NCI-H524 treated with DMSO at 0.1 percent for 48 hours (cell line): ENCODE measurements at regions not wholly inside any gene's neighbourhood (a gene's known extent, or its start where the extent isn't known, plus 50 kb on each side); places are given as distances from the start of the nearest gene placed in this dataset.

ENCODE experiments used
- DNase-seq: peaks from one replicate; lab custom pipeline; 2025; lab: John Stamatoyannopoulos, UW

GRCh38 chr2:63780518-63781155, 61.1 kb upstream of the UGP2 start:
- no peak for DNase-seq

DNA sequence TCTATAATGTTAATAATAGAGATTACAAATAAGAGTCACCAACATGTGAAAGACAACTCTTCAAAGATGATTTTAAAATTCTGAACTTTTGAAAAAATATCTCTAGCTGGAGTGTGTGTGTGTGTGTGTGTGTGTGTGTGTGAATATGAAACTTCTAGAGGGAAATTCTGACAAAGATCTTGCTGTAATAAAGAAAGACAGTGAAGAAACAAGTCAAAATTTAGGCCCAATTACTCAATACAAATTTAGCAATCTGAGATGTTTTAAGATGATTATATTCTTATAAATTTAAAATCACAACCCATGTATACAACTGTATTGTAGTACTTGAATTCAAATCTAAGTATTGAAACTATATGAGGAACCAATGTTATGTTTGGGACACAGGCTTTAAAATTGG, 57.2 kb upstream of the UGP2 start:
- DNase-seq = no peak

DNA sequence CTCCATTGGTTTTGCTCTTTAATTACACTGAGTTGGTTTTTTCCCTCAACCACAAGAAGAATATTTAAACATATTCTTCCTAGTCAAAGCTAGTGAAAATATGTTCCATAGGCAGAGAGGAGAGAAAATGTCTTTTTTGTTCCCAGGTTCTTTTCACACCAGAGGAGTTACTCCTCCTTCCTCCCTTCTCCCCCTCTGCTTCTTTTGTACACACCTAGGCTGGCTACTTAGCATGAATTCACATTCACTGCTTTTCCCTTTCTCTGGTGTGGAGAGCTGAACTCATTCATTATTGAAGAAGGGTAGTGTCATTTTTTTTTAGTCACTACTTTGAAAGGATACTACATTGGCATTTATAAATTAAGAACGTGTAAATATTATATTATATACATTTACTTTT, 56.6 kb upstream of the UGP2 start:
- DNase-seq = no peak

GRCh38 chr2:63786471-63786870, 55.2 kb upstream of the UGP2 start:
- DNase-seq = no peak

DNA sequence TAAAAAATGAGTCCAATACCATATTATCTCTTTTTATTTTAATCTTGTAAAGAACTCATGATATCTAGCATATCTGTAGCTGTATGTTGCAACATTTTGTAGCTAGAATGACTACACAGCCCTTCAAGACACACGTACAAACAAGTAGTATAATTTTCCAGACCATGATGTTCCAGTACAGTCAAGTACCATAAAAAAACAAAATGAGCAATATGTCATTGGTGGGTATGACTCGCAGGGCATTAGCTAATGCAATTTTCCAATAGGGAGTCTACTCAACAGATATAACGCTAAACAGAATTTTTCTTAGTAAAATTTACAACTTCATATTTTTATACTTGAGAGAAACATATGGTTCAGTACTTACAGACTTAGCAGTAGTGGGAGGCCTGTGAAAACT, 53.6 kb upstream of the UGP2 start:
- DNase-seq = no peak

DNA sequence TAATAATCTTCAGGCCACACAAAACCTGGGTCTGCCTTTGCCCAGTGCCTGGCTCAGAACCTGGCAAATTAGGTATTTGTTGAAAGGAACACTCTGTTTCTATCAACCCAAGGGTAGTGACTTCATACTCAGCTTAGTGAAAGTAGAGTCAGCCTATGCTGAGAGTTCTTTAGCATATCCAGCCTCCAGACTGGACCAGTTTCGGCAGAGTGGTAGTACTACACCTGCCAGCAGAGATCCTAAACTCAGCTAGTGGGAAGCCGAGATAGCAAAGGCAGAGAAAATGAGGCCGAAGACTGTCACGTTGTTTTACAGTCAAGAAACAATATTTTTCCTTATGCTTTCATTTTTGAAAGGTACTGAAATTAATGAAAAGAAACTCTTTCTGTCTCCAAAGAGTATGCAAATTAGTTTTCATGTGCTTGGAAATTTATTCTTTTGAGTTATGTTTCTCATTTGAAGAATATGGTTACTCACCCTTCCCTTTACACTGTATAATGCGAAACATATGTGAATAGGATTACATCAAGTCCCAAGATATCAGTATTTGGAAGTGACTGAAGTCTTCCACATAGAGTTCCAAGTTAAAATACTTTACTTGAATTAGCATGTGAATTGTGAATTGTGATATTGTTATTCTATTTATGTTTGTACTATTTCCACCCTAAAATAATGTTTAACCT, 52.2 kb upstream of the UGP2 start:
- DNase-seq = no peak

DNA sequence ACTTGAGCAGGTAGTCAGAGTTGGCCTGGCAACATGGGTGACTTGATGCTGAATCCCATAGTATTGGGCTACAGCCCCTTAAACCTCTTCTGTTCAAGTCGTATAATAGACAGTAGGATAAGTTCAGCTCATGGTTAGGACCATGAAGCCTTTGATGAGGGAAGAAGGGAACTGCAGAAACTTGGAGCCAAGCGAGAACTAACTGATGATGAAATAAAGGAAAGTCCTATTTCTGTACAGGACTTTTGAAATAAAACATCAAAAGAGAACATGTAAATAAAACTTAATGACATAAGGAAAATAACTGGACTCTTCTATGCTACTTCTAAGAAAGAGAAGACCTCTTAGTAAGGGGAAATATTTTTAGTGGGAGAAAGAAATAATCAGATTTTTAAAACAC, 51.2 kb upstream of the UGP2 start:
- DNase-seq = no peak

DNA sequence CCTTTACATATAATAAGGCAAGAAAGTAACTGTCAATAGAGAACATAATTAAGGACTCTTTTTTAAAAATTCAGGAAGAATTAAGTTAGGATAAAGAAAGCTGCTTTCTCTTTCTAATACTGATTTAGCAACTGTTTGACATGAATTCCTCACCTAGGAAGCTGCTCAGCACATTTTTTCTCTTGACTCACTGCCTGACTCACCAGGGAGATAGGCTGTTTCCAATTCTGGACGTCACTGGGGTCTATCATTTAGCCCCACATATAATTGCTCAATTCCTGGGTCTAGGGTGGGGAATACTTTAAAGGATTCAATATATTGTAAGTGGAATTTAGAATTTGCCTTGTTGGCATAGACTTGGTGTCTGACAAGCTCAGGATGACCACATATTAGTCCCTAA, 50.8 kb upstream of the UGP2 start:
- no peak for DNase-seq

- no peak for DNase-seq
Measured at GRCh38 chr2:63791387-63791786, 50.3 kb upstream of the UGP2 start.
